ENCODE measurements at regions not wholly inside any gene's neighbourhood (a gene's known extent, or its start where the extent isn't known, plus 50 kb on each side); places are given as distances from the start of the nearest gene placed in this dataset.

GRCh38 chr3:70871909-70872656 lies 559.6 kb upstream of the MDFIC2 start:
- H3K4me2 ChIP-seq (ENCODE audit: low read length) = no peak overlapping the region
- no peaks in the 10 kb centered on the region for H3K79me2 ChIP-seq (ENCODE audit: insufficient read depth, low read length)
- no peak for TF ChIP-seq ZBTB33 (IDR thresholded peaks at IDR 0.05; ENCODE audit: extremely low read depth, insufficient replicate concordance, low read length)
- TF ChIP-seq ZFX (IDR thresholded peaks at IDR 0.05) = no peak
- TF ChIP-seq TCF7L2 (IDR thresholded peaks at IDR 0.05; ENCODE audit: borderline replicate concordance, extremely low read depth, insufficient read depth, insufficient read length) = no peak
- TF ChIP-seq ELF1 (IDR thresholded peaks at IDR 0.05; ENCODE audit: borderline replicate concordance, low read depth) = no peak
- no peak for TF ChIP-seq MAX (IDR thresholded peaks at IDR 0.05)
- no peak for TF ChIP-seq CTCF (IDR thresholded peaks at IDR 0.05 in 2 of 3, conservative IDR thresholded peaks at IDR 0.05 in 1 of 3; ENCODE audit: borderline replicate concordance in 1 of 3, insufficient read depth in 1 of 3, low read depth in 2 of 3, low read length in 2 of 3)
- no peak for TF ChIP-seq EZH2 (IDR thresholded peaks at IDR 0.05)
- no peak for TF ChIP-seq FOSL1 (IDR thresholded peaks at IDR 0.05; ENCODE audit: low read depth)
- TF ChIP-seq ATF3 (IDR thresholded peaks at IDR 0.05) = no peak
- TF ChIP-seq POLR2A (IDR thresholded peaks at IDR 0.05; ENCODE audit: borderline replicate concordance, extremely low read depth, insufficient read depth, insufficient read length) = no peak
- no peak for TF ChIP-seq RAD21 (IDR thresholded peaks at IDR 0.05; ENCODE audit: low read depth)
- no peak for TF ChIP-seq REST (IDR thresholded peaks at IDR 0.05; ENCODE audit: low read depth)
- TF ChIP-seq SP1 (IDR thresholded peaks at IDR 0.05; ENCODE audit: low read depth) = no peak
- no peak for TF ChIP-seq SIN3A (IDR thresholded peaks at IDR 0.05; ENCODE audit: low read depth)
- no peak for TF ChIP-seq SRF (IDR thresholded peaks at IDR 0.05; ENCODE audit: low read depth)
- TF ChIP-seq ZNF274 (IDR thresholded peaks at IDR 0.05; ENCODE audit: low read depth, low read length) = no peak
- TF ChIP-seq CEBPB (IDR thresholded peaks at IDR 0.05; ENCODE audit: low read depth) = no peak; the same call in 1 of the 2 replicates
- H3K9me2 ChIP-seq (ENCODE audit: insufficient read depth) = no peaks in the 10 kb centered on the region
- no peaks in the 10 kb centered on the region; a peak in 1 of 4 replicates for H3K9me3 ChIP-seq (ENCODE audit: control insufficient read depth in 1 of 2, insufficient read depth in 1 of 2, low read depth in 1 of 2, low read length in 2 of 2)
- BruUV-seq (replicated peaks) = no TSS peak
- intact Hi-C loops (cut with micrococcal nuclease) = no loop called here
- ATAC-seq (no peak), DNase-seq (ENCODE audit: low read depth, low spot score) (no peak)
- ChIA-PET CTCF (no interaction called here), POLR2A (no interaction called here), RAD21 (ENCODE audit: low non-redundant PET in 1 of 2, low total read pairs in 2 of 2, uncharacterized antibody in 2 of 2, unreplicated experiment in 2 of 2) (no interaction called here)
- no peak overlapping the region for H3K9ac ChIP-seq (ENCODE audit: low read length)
- H3K36me3 ChIP-seq (ENCODE audit: control insufficient read depth in 1 of 2, insufficient read depth in 2 of 2, low read length in 2 of 2) = no peaks in the 10 kb centered on the region
- no peaks in the 10 kb centered on the region for H3K4me1 ChIP-seq (ENCODE audit: control insufficient read depth in 1 of 2, insufficient read depth in 2 of 2, low read length in 2 of 2)
- H3K27ac ChIP-seq (ENCODE audit: low read depth, low read length) = no peak overlapping the region
- H2AFZ ChIP-seq (ENCODE audit: low read depth, low read length, poor library complexity, severe bottlenecking) = no peak overlapping the region
- no peaks in the 10 kb centered on the region for H4K20me1 ChIP-seq (ENCODE audit: insufficient read depth)
- H3K27me3 ChIP-seq (ENCODE audit: insufficient read depth, low read length) = no peaks in the 10 kb centered on the region
- H3K4me3 ChIP-seq (replicated peaks in 1 of 2; ENCODE audit: low read depth in 1 of 2, low read length in 2 of 2) = no peak overlapping the region
